Keratinocyte (primary cell): ENCODE measurements at regions not wholly inside any gene's neighbourhood (a gene's known extent, or its start where the extent isn't known, plus 50 kb on each side); places are given as distances from the start of the nearest gene placed in this dataset.

ENCODE experiments used
- EZH2 ChIP-seq: IDR thresholded peaks from one replicate; pipeline ENCODE4 v1.6.1; 2012; ENCODE audit warnings: inconsistent platforms, mild to moderate bottlenecking, low read length, moderate library complexity
- TF ChIP-seq, protein P1 (sequence below), 3 experiments: IDR thresholded peaks in 1 of 3; conservative IDR thresholded peaks in 1 of 3; optimal IDR thresholded peaks in 1 of 3; 2 replicates in 2 of 3; 3 replicates in 1 of 3; pipeline versions ENCODE3 to v1.5.1; 2011; ENCODE audit warnings: low read length in 3 of 3, mild to moderate bottlenecking in 3 of 3, moderate library complexity in 2 of 3, control low read depth in 1 of 3, inconsistent platforms in 1 of 3; ENCODE audit not compliant: insufficient read depth in 2 of 3; ENCODE audit errors: extremely low read depth in 1 of 3

DNA sequence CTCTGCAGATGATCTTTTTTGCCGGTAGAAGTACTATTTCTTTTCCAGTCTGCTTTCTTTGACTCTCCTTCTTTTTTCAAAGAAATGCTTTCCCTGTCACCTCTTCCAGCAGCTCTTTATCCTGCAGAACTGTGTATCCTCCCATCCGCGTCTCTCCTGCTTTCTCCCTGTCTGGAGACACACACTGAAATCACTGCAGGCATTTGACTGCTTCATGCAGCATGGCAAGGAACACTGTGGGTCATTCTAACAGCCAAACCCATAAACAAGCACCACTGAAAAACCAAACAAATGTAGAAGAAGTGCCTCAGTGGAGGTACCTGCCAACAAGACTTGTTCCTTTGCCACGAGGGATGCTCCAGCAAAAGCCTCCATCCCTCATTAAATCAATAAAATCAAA lies 403.7 kb upstream of the CITED2 start:
- TF ChIP-seq, protein P1, sequence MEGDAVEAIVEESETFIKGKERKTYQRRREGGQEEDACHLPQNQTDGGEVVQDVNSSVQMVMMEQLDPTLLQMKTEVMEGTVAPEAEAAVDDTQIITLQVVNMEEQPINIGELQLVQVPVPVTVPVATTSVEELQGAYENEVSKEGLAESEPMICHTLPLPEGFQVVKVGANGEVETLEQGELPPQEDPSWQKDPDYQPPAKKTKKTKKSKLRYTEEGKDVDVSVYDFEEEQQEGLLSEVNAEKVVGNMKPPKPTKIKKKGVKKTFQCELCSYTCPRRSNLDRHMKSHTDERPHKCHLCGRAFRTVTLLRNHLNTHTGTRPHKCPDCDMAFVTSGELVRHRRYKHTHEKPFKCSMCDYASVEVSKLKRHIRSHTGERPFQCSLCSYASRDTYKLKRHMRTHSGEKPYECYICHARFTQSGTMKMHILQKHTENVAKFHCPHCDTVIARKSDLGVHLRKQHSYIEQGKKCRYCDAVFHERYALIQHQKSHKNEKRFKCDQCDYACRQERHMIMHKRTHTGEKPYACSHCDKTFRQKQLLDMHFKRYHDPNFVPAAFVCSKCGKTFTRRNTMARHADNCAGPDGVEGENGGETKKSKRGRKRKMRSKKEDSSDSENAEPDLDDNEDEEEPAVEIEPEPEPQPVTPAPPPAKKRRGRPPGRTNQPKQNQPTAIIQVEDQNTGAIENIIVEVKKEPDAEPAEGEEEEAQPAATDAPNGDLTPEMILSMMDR (optimal IDR thresholded peaks at IDR 0.05 in 1 of 3, IDR thresholded peaks at IDR 0.05 in 1 of 3, conservative IDR thresholded peaks at IDR 0.05 in 1 of 3; ENCODE audit: extremely low read depth in 1 of 3, insufficient read depth in 2 of 3, low read length in 3 of 3), result no peak
- no peak for TF ChIP-seq EZH2
